Peyer's patch (tissue), 4 donors: ENCODE measurements at regions not wholly inside any gene's neighbourhood (a gene's known extent, or its start where the extent isn't known, plus 50 kb on each side); places are given as distances from the start of the nearest gene placed in this dataset.

Experiments
- DNase-seq, 3 donors: peaks; one replicate each; pipeline ENCODE4 v3.0.0-alpha.2; 2017 to 2019
- H3K27ac ChIP-seq, 4 donors: fragments of 200-600 bp; sonication (generic); one replicate each; pipeline ENCODE4 v1.5.1; 2016 to 2019
- H3K27me3 ChIP-seq, 2 donors: fragments of 200-600 bp; sonication (generic); one replicate each; pipeline ENCODE4 v1.5.1; 2019
- H3K36me3 ChIP-seq, 3 donors: fragments of 200-600 bp; sonication (generic); one replicate each; pipeline ENCODE4 v1.5.1; 2016 to 2019
- H3K4me1 ChIP-seq, 4 donors: fragments of 200-600 bp; sonication (generic); one replicate each; pipeline ENCODE4 v1.5.1; 2016 to 2019
- H3K4me3 ChIP-seq, 4 donors: fragments of 200-600 bp; sonication (generic); 1 replicate in 3 of 4; 2 replicates in 1 of 4; pipeline ENCODE4 v1.5.1; 2016 to 2019; ENCODE audit warnings: mild to moderate bottlenecking in 1 of 4
- H3K9me3 ChIP-seq, 4 donors: fragments of 200-600 bp; sonication (generic); one replicate each; pipeline ENCODE4 v1.5.1; 2016 to 2019; ENCODE audit warnings: mild to moderate bottlenecking in 1 of 4
- POLR2A ChIP-seq, 2 donors: fragments of 450-650 bp; IDR thresholded peaks; one replicate each; pipeline ENCODE4 v1.5.1; 2017; ENCODE audit warnings: antibody characterized with exemption in 2 of 2, mild to moderate bottlenecking in 2 of 2, moderate library complexity in 2 of 2
- TF ChIP-seq, protein P1 (sequence below), 6 experiments: fragments of 450-650 bp in 4 of 6; fragments of 200-600 bp in 2 of 6; sonication (generic) in 1 of 6; IDR thresholded peaks; one replicate each; pipeline ENCODE4 v1.5.1; 2017 to 2019; ENCODE audit warnings: antibody characterized with exemption in 6 of 6, mild to moderate bottlenecking in 3 of 6, moderate library complexity in 1 of 6

GRCh38 chr9:2351324-2351723 lies 270.3 kb upstream of the VLDLR start:
- no peaks in the 10 kb centered on the region for H3K4me1 ChIP-seq

DNA sequence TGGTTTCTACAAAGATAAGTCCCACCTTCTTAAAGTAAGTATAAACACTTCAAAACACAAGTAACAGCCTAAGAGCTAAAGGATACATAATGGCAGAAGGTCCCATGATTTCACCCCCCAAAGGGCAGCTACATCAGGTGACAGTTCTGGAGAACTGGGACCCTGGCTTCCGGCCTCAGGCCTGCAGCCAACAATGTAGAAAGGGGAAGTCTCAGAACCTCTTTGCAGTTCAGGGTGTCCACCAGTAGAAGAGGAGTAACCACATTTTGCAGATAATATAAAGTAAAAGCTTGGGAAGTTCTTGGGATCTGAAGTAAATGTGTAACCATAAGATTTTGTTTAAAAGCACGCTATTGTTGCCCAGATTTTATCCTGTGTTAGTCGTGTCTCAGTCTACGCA lies 267.4 kb upstream of the VLDLR start:
- Histone ChIP-seq H3K4me3 (no peak overlapping the region), H3K27me3 (no peaks in the 10 kb centered on the region), H3K27ac (no peak overlapping the region), H3K9me3 (peaks cover 0 to under 1% (median 0%) of the 10 kb centered on the region in 4 donors), H3K36me3 (no peaks in the 10 kb centered on the region), H3K4me1 (no peaks in the 10 kb centered on the region)
- TF ChIP-seq, protein P1, sequence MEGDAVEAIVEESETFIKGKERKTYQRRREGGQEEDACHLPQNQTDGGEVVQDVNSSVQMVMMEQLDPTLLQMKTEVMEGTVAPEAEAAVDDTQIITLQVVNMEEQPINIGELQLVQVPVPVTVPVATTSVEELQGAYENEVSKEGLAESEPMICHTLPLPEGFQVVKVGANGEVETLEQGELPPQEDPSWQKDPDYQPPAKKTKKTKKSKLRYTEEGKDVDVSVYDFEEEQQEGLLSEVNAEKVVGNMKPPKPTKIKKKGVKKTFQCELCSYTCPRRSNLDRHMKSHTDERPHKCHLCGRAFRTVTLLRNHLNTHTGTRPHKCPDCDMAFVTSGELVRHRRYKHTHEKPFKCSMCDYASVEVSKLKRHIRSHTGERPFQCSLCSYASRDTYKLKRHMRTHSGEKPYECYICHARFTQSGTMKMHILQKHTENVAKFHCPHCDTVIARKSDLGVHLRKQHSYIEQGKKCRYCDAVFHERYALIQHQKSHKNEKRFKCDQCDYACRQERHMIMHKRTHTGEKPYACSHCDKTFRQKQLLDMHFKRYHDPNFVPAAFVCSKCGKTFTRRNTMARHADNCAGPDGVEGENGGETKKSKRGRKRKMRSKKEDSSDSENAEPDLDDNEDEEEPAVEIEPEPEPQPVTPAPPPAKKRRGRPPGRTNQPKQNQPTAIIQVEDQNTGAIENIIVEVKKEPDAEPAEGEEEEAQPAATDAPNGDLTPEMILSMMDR (IDR thresholded peaks at IDR 0.05) = no peak
- no peak for TF ChIP-seq POLR2A (IDR thresholded peaks at IDR 0.05)
- no peak for DNase-seq

More at GRCh38 chr9:2351324-2351723, 270.3 kb upstream of the VLDLR start:
- no peak for DNase-seq
- TF ChIP-seq, protein P1 (IDR thresholded peaks at IDR 0.05) = no peak
- TF ChIP-seq POLR2A (IDR thresholded peaks at IDR 0.05) = no peak
- H3K36me3 ChIP-seq = no peaks in the 10 kb centered on the region
- no peaks in the 10 kb centered on the region for H3K27me3 ChIP-seq
- no peak overlapping the region for H3K4me3 ChIP-seq
- peaks cover 0 to 7% (median 0%) of the 10 kb centered on the region in 4 donors for H3K9me3 ChIP-seq
- no peak overlapping the region for H3K27ac ChIP-seq

GRCh38 chr9:2354856-2355696 lies 266.5 kb upstream of the VLDLR start:
- DNase-seq = no peak
- TF ChIP-seq POLR2A (IDR thresholded peaks at IDR 0.05) = no peak
- TF ChIP-seq, protein P1 (IDR thresholded peaks at IDR 0.05) = no peak
- Histone ChIP-seq H3K4me3 (no peak overlapping the region), H3K27ac (no peak overlapping the region), H3K27me3 (no peaks in the 10 kb centered on the region), H3K4me1 (no peaks in the 10 kb centered on the region), H3K36me3 (no peaks in the 10 kb centered on the region), H3K9me3 (no peaks in the 10 kb centered on the region)

GRCh38 chr9:2355697-2355983 lies 265.9 kb upstream of the VLDLR start:
- H3K9me3 ChIP-seq = no peaks in the 10 kb centered on the region
- no peak for DNase-seq
- H3K4me3 ChIP-seq = no peak overlapping the region
- H3K27me3 ChIP-seq = no peaks in the 10 kb centered on the region
- H3K36me3 ChIP-seq = no peaks in the 10 kb centered on the region
- H3K27ac ChIP-seq = no peak overlapping the region
- H3K4me1 ChIP-seq = no peaks in the 10 kb centered on the region
- TF ChIP-seq, protein P1 (IDR thresholded peaks at IDR 0.05) = no peak
- no peak for TF ChIP-seq POLR2A (IDR thresholded peaks at IDR 0.05)

- Histone ChIP-seq H3K9me3 (no peaks in the 10 kb centered on the region), H3K27me3 (no peaks in the 10 kb centered on the region), H3K4me3 (no peak overlapping the region), H3K4me1 (no peaks in the 10 kb centered on the region), H3K36me3 (no peaks in the 10 kb centered on the region), H3K27ac (no peak overlapping the region)
- DNase-seq = no peak
- TF ChIP-seq, protein P1 (IDR thresholded peaks at IDR 0.05) = no peak
- TF ChIP-seq POLR2A (IDR thresholded peaks at IDR 0.05) = no peak
Measured at GRCh38 chr9:2356041-2356790, 265.4 kb upstream of the VLDLR start.
